Adrenal gland (tissue), 5 donors: ENCODE measurements at regions not wholly inside any gene's neighbourhood (a gene's known extent, or its start where the extent isn't known, plus 50 kb on each side); places are given as distances from the start of the nearest gene placed in this dataset.

Experiments
- CTCF ChIP-seq, 6 experiments: fragments of 450-650 bp in 4 of 6; fragments of 200-600 bp in 2 of 6; sonication (generic) in 1 of 6; IDR thresholded peaks; 1 replicate in 5 of 6; 2 replicates in 1 of 6; pipeline versions ENCODE4 v1.5.1 to v1.8.0; 2016 to 2021; ENCODE audit warnings: antibody characterized with exemption in 6 of 6, mild to moderate bottlenecking in 2 of 6, moderate library complexity in 1 of 6
- POLR2A ChIP-seq, 2 donors: fragments of 450-650 bp; IDR thresholded peaks; one replicate each; pipeline ENCODE4 v1.6.1; 2017; ENCODE audit warnings: antibody characterized with exemption in 2 of 2, mild to moderate bottlenecking in 2 of 2, moderate library complexity in 1 of 2
- donor health status: DM: no; HTN: no; CAD: no.

GRCh38 chr9:86549401-86549811, 195.2 kb upstream of the TUT7 start:
- TF ChIP-seq CTCF (IDR thresholded peaks at IDR 0.05) = no peak
- no peak for TF ChIP-seq POLR2A (IDR thresholded peaks at IDR 0.05)
